K562 (cell line): ENCODE measurements at regions not wholly inside any gene's neighbourhood (a gene's known extent, or its start where the extent isn't known, plus 50 kb on each side); places are given as distances from the start of the nearest gene placed in this dataset.

Source experiments
- ATAC-seq: fragments of 200-7000 bp; cut with Tn5 transposase; 3 replicates; pipeline ENCODE4 v1.9.1; 2020; ENCODE audit warnings: moderate library complexity
- BruUV-seq: library from RNA; stranded (reverse); fragments of 400-500 nt; replicated peaks from 2 replicates; lab custom pipeline; 2021; lab: Mats Ljungman, UMichigan
- CTCF ChIA-PET: fragments of 300-600 bp; formaldehyde crosslinking; extraction: SDS; loops from one replicate; lab custom pipeline; 2021; ENCODE audit warnings: low intra/inter-chr PET ratio; lab: Yijun Ruan, JAX
- POLR2A ChIA-PET: fragments of 300-600, 350-650 bp; sonication (Branson Sonifier 250); formaldehyde crosslinking; extraction: SDS; loops from one replicate; lab custom pipeline; 2021; ENCODE audit warnings: antibody characterized with exemption, inconsistent platforms; lab: Yijun Ruan, JAX
- DNase-seq, 4 experiments: peaks; one replicate each; pipeline versions ENCODE4 v3.0.0 to v3.0.0-alpha.2; 2011 to 2018; ENCODE audit warnings: low spot score in 3 of 4, mixed read lengths in 3 of 4; ENCODE audit errors: extremely low read depth in 1 of 4
- FAIRE-seq: peaks from 2 replicates; lab custom pipeline; 2011; peaks lifted over from hg19 to GRCh38; lab: Jason Lieb, UNC
- H2AFZ ChIP-seq: 2 replicates; pipeline ENCODE4 v1.6.0; 2011; ENCODE audit warnings: low read depth, low read length, control low read depth, inconsistent platforms
- H3K27ac ChIP-seq: fragments of 200-600 bp; 3 replicates; pipeline ENCODE4 v1.8.0; 2011; ENCODE audit warnings: low read depth, mild to moderate bottlenecking, control low read depth, inconsistent platforms, low read length, moderate library complexity, mixed read lengths; ENCODE audit errors: extremely low read depth
- H3K27me3 ChIP-seq, 2 experiments: fragments of 300-600 bp in 1 of 2; 2 replicates in 1 of 2; 3 replicates in 1 of 2; pipeline versions ENCODE4 v1.6.0 to v1.8.0; 2011; ENCODE audit warnings: inconsistent platforms in 2 of 2, low read length in 2 of 2, mild to moderate bottlenecking in 1 of 2, mixed read lengths in 1 of 2, moderate library complexity in 1 of 2; ENCODE audit not compliant: control insufficient read depth in 2 of 2, insufficient read depth in 2 of 2
- H3K36me3 ChIP-seq: fragments of 300-600 bp; 3 replicates; pipeline ENCODE4 v1.8.0; 2011; ENCODE audit warnings: mild to moderate bottlenecking, low read length, inconsistent platforms; ENCODE audit not compliant: control insufficient read depth, insufficient read depth
- H3K4me1 ChIP-seq, 2 experiments: fragments of 200-600 bp in 1 of 2; replicated peaks in 1 of 2; 2 replicates in 1 of 2; 3 replicates in 1 of 2; pipeline versions ENCODE4 v1.5.1 to v1.8.0; 2011; ENCODE audit warnings: inconsistent platforms in 2 of 2, low read length in 2 of 2, mild to moderate bottlenecking in 1 of 2, mixed read lengths in 1 of 2, moderate library complexity in 1 of 2; ENCODE audit not compliant: control insufficient read depth in 2 of 2, insufficient read depth in 2 of 2
- H3K4me2 ChIP-seq: 2 replicates; pipeline ENCODE4 v1.6.1; 2011; ENCODE audit warnings: low read length, control low read depth, inconsistent platforms, mixed read lengths; ENCODE audit not compliant: insufficient read depth
- H3K4me3 ChIP-seq: fragments of 200-600 bp; sonication (generic), shearing (Covaris generic); 2 replicates; pipeline ENCODE4 v1.5.1; 2016; ENCODE audit warnings: control low read depth, inconsistent platforms
- H3K79me2 ChIP-seq: fragments of 200-600 bp; 3 replicates; pipeline ENCODE4 v1.8.0; 2011; ENCODE audit warnings: low read length, inconsistent platforms; ENCODE audit not compliant: control insufficient read depth, insufficient read depth
- H3K9ac ChIP-seq, 2 experiments: 2 replicates each; pipeline versions ENCODE4 v1.6.0 to v1.6.1; 2011; ENCODE audit warnings: low read depth in 2 of 2, low read length in 2 of 2, control low read depth in 1 of 2, inconsistent platforms in 1 of 2, mild to moderate bottlenecking in 1 of 2, mixed read lengths in 1 of 2; ENCODE audit not compliant: insufficient read depth in 1 of 2
- H3K9me1 ChIP-seq: one replicate; pipeline ENCODE4 v1.6.0; 2011; ENCODE audit warnings: inconsistent platforms, mild to moderate bottlenecking, low read length, moderate library complexity; ENCODE audit not compliant: control insufficient read depth, insufficient read depth
- H3K9me3 ChIP-seq: replicated peaks from 2 replicates; pipeline ENCODE4 v1.5.1; 2011; ENCODE audit warnings: low read depth, low read length, inconsistent platforms; ENCODE audit not compliant: control insufficient read depth, insufficient read depth
- H4K20me1 ChIP-seq: replicated peaks from 2 replicates; pipeline ENCODE4 v1.6.1; 2011; ENCODE audit warnings: low read length, inconsistent platforms, mixed read lengths; ENCODE audit not compliant: control insufficient read depth, insufficient read depth
- BHLHE40 ChIP-seq: IDR thresholded peaks from 2 replicates; pipeline ENCODE4 v1.6.1; 2011; ENCODE audit warnings: low read length, improper control_type of control experiment
- FOSL1 ChIP-seq: fragments of 200-800 bp; sonication (Bioruptor generic); conservative IDR thresholded peaks from 2 replicates; pipeline ENCODE4 v1.6.1; 2016; ENCODE audit warnings: missing genetic modification characterization, missing compliant biosample characterization
- HOXB6 ChIP-seq: fragments of 250-450 bp; sonication (Bioruptor Pico); IDR thresholded peaks from 2 replicates; pipeline ENCODE4 v1.5.1; 2022; ENCODE audit warnings: mild to moderate bottlenecking, borderline replicate concordance
- NR4A1 ChIP-seq, 2 experiments: fragments of 250-450 bp in 1 of 2; fragments of 450-650 bp in 1 of 2; sonication (Bioruptor Pico) in 1 of 2; IDR thresholded peaks; 2 replicates each; pipeline versions ENCODE4 v1.4.0 to v1.6.1; 2016 to 2020; ENCODE audit warnings: mild to moderate bottlenecking in 2 of 2, missing compliant biosample characterization in 1 of 2, missing genetic modification characterization in 1 of 2, moderate library complexity in 1 of 2
- PATZ1 ChIP-seq: fragments of 250-450 bp; sonication (Bioruptor Pico); IDR thresholded peaks from 2 replicates; pipeline ENCODE4 v1.5.0; 2020; ENCODE audit warnings: mild to moderate bottlenecking, borderline replicate concordance
- PHB ChIP-seq: fragments of 250-450 bp; sonication (Bioruptor Pico); IDR thresholded peaks from 2 replicates; pipeline ENCODE4 v1.5.0; 2021
- RNF2 ChIP-seq: sonication (generic); IDR thresholded peaks from 2 replicates; pipeline ENCODE4 v1.6.1; 2016
- SMAD4 ChIP-seq: fragments of 250-450 bp; sonication (Bioruptor Pico); conservative IDR thresholded peaks from 2 replicates; pipeline ENCODE4 v1.8.0; 2021; ENCODE audit warnings: inconsistent platforms, mild to moderate bottlenecking, moderate library complexity
- USF1 ChIP-seq: sonication (generic); formaldehyde crosslinking; IDR thresholded peaks from 2 replicates; pipeline ENCODE4 v1.9.0; 2022; ENCODE audit warnings: mild to moderate bottlenecking, missing genetic modification reagents
- XRCC3 ChIP-seq: fragments of 450-650 bp; IDR thresholded peaks from 2 replicates; pipeline ENCODE4 v1.6.1; 2017; ENCODE audit warnings: mild to moderate bottlenecking, moderate library complexity
- ZBTB11 ChIP-seq, 3 experiments: fragments of 200-800 bp in 1 of 3; fragments of 250-450 bp in 1 of 3; fragments of 450-650 bp in 1 of 3; sonication (Bioruptor Pico) in 1 of 3; sonication (Bioruptor generic) in 1 of 3; formaldehyde crosslinking in 1 of 3; IDR thresholded peaks; 2 replicates each; pipeline versions ENCODE4 v1.6.1 to v1.8.0; 2016 to 2022; ENCODE audit warnings: mild to moderate bottlenecking in 2 of 3, missing genetic modification characterization in 2 of 3, missing compliant biosample characterization in 1 of 3, moderate library complexity in 1 of 3
- ZBTB12 ChIP-seq: fragments of 250-450 bp; sonication (Bioruptor Pico); IDR thresholded peaks from 2 replicates; pipeline ENCODE4 v1.4.0; 2020
- ZNF444 ChIP-seq: fragments of 250-450 bp; sonication (Bioruptor Pico); IDR thresholded peaks from 2 replicates; pipeline ENCODE4 v1.4.0; 2020; ENCODE audit warnings: mild to moderate bottlenecking, moderate library complexity
- ZNF696 ChIP-seq: fragments of 250-450 bp; sonication (Bioruptor Pico); conservative IDR thresholded peaks from 2 replicates; pipeline ENCODE4 v1.4.0; 2020; ENCODE audit warnings: mild to moderate bottlenecking, moderate library complexity
- WGBS: fragments of 100-300 bp; shearing (Covaris generic); methylation state at CpG from one replicate; pipeline ENCODE4 v1.1.6; 2016; ENCODE audit warnings: low coverage, mixed read lengths; ENCODE audit not compliant: insufficient coverage; ENCODE audit errors: missing lambda C conversion rate; 5-methylcytosine and 5-hydroxymethylcytosine counted together
- in situ Hi-C: fragments of 300-500 bp; cut with MboI; formaldehyde crosslinking; loops from 4 replicates; pipeline ENCODE4 v1.15.0; 2018; ENCODE audit warnings: inconsistent platforms, mixed read lengths
- intact Hi-C: fragments of 100-400 bp; cut with micrococcal nuclease; formaldehyde crosslinking; loops from 2 replicates; pipeline ENCODE4 v1.14.2; 2022

GRCh38 chr18:45449418-45450227 is 165.7 kb upstream of the SLC14A2 start:
- in situ Hi-C loops (no loop called here), intact Hi-C loops (no loop called here)
- Histone ChIP-seq H2AFZ (no peak overlapping the region), H3K9ac (no peak overlapping the region), H3K4me2 (no peak overlapping the region), H3K4me1 (no peaks in the 10 kb centered on the region), H3K4me3 (no peak overlapping the region), H4K20me1 (no peaks in the 10 kb centered on the region), H3K27ac (no peak overlapping the region), H3K36me3 (no peaks in the 10 kb centered on the region), H3K9me1 (no peaks in the 10 kb centered on the region), H3K27me3 (no peaks in the 10 kb centered on the region), H3K79me2 (no peaks in the 10 kb centered on the region), H3K9me3 (no peaks in the 10 kb centered on the region)
- no TSS peak for BruUV-seq
- no peak for ATAC-seq
- WGBS = 0% methylated on average over 10 of the region's 10 CpGs
- FAIRE-seq = no peak
- DNase-seq = no peak
- ChIA-PET CTCF (no interaction called here), POLR2A (no interaction called here)
- TF ChIP-seq FOSL1 (tag) (no peak), SMAD4 (CRISPR knock-in tag) (no peak), NR4A1 (CRISPR knock-in tag; IDR thresholded peaks at IDR 0.05) (no peak), NR4A1 (tag; IDR thresholded peaks at IDR 0.05) (no peak), PHB (CRISPR knock-in tag) (no peak), ZNF696 (no peak), ZNF444 (CRISPR knock-in tag) (no peak), USF1 (CRISPR knock-in tag) (no peak), ZBTB12 (CRISPR knock-in tag) (no peak), HOXB6 (CRISPR knock-in tag) (no peak), RNF2 (no peak), PATZ1 (CRISPR knock-in tag) (no peak), BHLHE40 (no peak), XRCC3 (no peak), ZBTB11 (CRISPR knock-in tag; IDR thresholded peaks at IDR 0.05) (no peak)
